ENCODE measurements at regions not wholly inside any gene's neighbourhood (a gene's known extent, or its start where the extent isn't known, plus 50 kb on each side); places are given as distances from the start of the nearest gene placed in this dataset.

DNA sequence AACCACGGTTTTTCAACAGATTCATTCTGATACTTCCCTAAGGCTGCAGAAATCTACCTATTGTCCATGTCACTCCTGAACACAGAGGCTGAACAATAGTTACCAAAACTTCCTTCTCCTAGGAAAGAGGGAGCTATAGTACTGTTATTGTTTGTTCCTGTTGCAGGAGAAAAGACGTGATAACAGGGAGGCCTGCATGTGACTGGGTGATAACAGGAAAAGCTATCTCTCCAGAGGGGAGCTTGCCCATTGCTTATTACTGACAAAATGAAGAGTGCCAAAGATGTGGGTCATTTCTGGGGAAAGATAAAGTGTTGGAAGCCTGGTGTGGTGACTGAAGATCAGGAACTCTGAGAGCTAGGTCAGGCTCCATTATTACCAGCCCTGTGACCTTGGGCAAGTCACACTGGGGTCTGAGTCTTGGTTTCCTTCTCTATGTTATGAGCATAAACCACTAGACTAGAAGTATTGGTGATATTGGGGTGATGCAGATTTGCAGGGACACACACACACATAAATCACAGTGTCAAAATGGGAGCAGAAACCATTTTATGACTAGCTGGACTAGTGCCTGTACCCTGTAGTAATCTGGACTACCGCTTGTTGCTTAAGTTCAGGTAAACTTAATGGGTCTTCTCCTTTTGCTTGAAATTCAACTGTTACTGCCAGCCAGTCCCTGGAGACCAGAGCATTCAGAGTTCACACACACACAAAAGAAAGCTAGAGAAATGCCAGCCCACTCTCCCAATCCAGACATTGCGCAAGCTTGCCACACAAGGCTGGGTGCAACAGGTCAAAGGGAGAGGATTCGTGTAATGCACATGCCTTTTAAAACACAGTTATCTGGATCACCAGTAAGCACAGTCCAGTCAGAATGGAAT, 136.0 kb upstream of the CNR1 start:
- TF ChIP-seq EZH2phosphoT487 (IDR thresholded peaks at IDR 0.05; ENCODE audit: borderline replicate concordance, low read length) = no peak
- TF ChIP-seq, protein P1, sequence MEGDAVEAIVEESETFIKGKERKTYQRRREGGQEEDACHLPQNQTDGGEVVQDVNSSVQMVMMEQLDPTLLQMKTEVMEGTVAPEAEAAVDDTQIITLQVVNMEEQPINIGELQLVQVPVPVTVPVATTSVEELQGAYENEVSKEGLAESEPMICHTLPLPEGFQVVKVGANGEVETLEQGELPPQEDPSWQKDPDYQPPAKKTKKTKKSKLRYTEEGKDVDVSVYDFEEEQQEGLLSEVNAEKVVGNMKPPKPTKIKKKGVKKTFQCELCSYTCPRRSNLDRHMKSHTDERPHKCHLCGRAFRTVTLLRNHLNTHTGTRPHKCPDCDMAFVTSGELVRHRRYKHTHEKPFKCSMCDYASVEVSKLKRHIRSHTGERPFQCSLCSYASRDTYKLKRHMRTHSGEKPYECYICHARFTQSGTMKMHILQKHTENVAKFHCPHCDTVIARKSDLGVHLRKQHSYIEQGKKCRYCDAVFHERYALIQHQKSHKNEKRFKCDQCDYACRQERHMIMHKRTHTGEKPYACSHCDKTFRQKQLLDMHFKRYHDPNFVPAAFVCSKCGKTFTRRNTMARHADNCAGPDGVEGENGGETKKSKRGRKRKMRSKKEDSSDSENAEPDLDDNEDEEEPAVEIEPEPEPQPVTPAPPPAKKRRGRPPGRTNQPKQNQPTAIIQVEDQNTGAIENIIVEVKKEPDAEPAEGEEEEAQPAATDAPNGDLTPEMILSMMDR (IDR thresholded peaks at IDR 0.05; ENCODE audit: low read depth, low read length, poor library complexity, severe bottlenecking) = no peak
- Histone ChIP-seq H3K27me3 (ENCODE audit: control insufficient read depth, low read length) (no peaks in the 10 kb centered on the region), H3K9me2 (replicated peaks; ENCODE audit: control insufficient read depth, low read length) (no peaks in the 10 kb centered on the region; the same call in 1 of the 2 replicates), H3K4me2 (ENCODE audit: low read length) (no peak overlapping the region), H3K9me3 (ENCODE audit: control insufficient read depth, insufficient read depth, low read length) (no peaks in the 10 kb centered on the region), H3K27ac (ENCODE audit: low read depth, low read length) (no peak overlapping the region), H3K4me3 (ENCODE audit: low read length) (no peak overlapping the region), H3K4me1 (ENCODE audit: control insufficient read depth, low read length) (no peaks in the 10 kb centered on the region), H3K79me2 (ENCODE audit: control insufficient read depth, low read length) (no peaks in the 10 kb centered on the region), H3K36me3 (ENCODE audit: control insufficient read depth, low read length) (no peaks in the 10 kb centered on the region), H4K20me1 (ENCODE audit: control insufficient read depth, insufficient read depth, low read depth, low read length) (no peaks in the 10 kb centered on the region), H3F3A (ENCODE audit: control insufficient read depth, insufficient read depth) (no peaks in the 10 kb centered on the region)

DNA sequence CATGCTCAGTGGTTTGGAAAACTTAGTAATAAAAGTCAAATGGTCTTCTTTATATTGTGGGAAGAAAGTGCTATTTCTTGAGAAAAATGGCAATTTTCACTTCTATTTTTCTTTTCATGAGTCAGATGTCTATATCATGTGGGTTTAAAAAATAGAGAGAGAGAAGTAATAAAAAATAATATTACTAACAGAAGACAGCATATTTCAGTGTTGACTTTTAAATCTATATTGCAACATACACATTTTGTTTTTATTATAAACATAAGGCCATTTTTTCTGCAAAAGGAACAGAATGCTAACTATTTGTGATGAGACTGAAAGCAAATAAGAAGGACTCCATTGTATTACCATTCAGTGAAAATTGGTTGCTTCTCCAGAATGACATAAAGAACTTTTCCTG, 135.1 kb upstream of the CNR1 start:
- H3K79me2 ChIP-seq (ENCODE audit: control insufficient read depth, low read length) = no peaks in the 10 kb centered on the region
- H3K4me3 ChIP-seq (ENCODE audit: low read length) = no peak overlapping the region
- H3K27me3 ChIP-seq (ENCODE audit: control insufficient read depth, low read length) = no peaks in the 10 kb centered on the region
- no peaks in the 10 kb centered on the region for H3K9me3 ChIP-seq (ENCODE audit: control insufficient read depth, insufficient read depth, low read length)
- H3K27ac ChIP-seq (ENCODE audit: low read depth, low read length) = no peak overlapping the region
- no peaks in the 10 kb centered on the region for H4K20me1 ChIP-seq (ENCODE audit: control insufficient read depth, insufficient read depth, low read depth, low read length)
- H3F3A ChIP-seq (ENCODE audit: control insufficient read depth, insufficient read depth) = no peaks in the 10 kb centered on the region
- no peaks in the 10 kb centered on the region; the same call in 1 of the 2 replicates for H3K9me2 ChIP-seq (replicated peaks; ENCODE audit: control insufficient read depth, low read length)
- H3K4me1 ChIP-seq (ENCODE audit: control insufficient read depth, low read length) = no peaks in the 10 kb centered on the region
- no peak for TF ChIP-seq EZH2phosphoT487 (IDR thresholded peaks at IDR 0.05; ENCODE audit: borderline replicate concordance, low read length)
- TF ChIP-seq, protein P1 (IDR thresholded peaks at IDR 0.05; ENCODE audit: low read depth, low read length, poor library complexity, severe bottlenecking) = no peak
- no peaks in the 10 kb centered on the region for H3K36me3 ChIP-seq (ENCODE audit: control insufficient read depth, low read length)
- H3K4me2 ChIP-seq (ENCODE audit: low read length) = no peak overlapping the region

DNA sequence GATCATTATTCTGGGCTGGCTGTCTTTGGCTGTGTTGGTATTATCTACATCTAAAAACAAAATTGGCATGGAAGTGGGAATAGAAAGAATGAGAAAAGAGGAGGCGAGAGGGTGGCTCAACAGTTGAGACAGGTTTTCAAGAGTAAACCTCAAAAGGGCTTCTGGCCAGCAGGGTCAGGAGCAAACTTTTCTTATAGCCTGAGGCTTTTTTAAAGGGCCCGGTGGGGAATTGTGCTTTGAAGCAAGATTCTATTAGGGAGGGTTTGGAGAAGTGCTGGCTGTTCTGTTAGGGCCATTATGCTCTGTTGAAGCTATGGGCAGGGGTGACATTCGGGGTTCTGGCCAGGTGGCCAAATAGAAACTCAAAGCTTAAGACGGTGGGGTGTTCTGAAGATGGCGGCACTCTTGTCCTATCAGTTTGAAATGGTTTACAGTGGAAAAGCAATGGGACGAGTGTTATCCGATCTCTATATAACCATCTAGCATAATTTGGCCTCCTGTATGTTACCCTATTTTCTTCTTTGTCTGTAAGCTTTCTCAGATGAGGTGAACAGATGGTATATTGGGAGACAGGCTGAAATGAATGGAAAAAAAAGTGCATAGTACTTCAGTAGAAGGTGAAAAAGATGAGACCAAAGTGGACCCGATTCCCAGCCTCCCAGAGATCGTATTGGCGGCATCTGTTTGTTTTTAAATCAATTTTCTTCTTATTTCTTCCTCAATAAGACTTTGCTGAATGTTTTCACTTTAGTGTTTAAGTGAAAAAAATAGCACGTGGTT, 132.1 kb upstream of the CNR1 start:
- Histone ChIP-seq H3K36me3 (ENCODE audit: control insufficient read depth, low read length) (no peaks in the 10 kb centered on the region), H4K20me1 (ENCODE audit: control insufficient read depth, insufficient read depth, low read depth, low read length) (no peaks in the 10 kb centered on the region), H3K4me2 (ENCODE audit: low read length) (no peak overlapping the region), H3K9me3 (ENCODE audit: control insufficient read depth, insufficient read depth, low read length) (no peaks in the 10 kb centered on the region), H3K27ac (ENCODE audit: low read depth, low read length) (no peak overlapping the region), H3K4me3 (ENCODE audit: low read length) (no peak overlapping the region), H3K79me2 (ENCODE audit: control insufficient read depth, low read length) (no peaks in the 10 kb centered on the region), H3K27me3 (ENCODE audit: control insufficient read depth, low read length) (no peaks in the 10 kb centered on the region), H3F3A (ENCODE audit: control insufficient read depth, insufficient read depth) (no peaks in the 10 kb centered on the region), H3K9me2 (replicated peaks; ENCODE audit: control insufficient read depth, low read length) (no peaks in the 10 kb centered on the region; the same call in 1 of the 2 replicates), H3K4me1 (ENCODE audit: control insufficient read depth, low read length) (no peaks in the 10 kb centered on the region)
- TF ChIP-seq EZH2phosphoT487 (IDR thresholded peaks at IDR 0.05; ENCODE audit: borderline replicate concordance, low read length) = no peak
- TF ChIP-seq, protein P1 (IDR thresholded peaks at IDR 0.05; ENCODE audit: low read depth, low read length, poor library complexity, severe bottlenecking) = no peak

Data from DOHH2 (cell line).